NCI-H1048 (cell line): ENCODE measurements at regions not wholly inside any gene's neighbourhood (a gene's known extent, or its start where the extent isn't known, plus 50 kb on each side); places are given as distances from the start of the nearest gene placed in this dataset.

Experiments
- DNase-seq: peaks from one replicate; lab custom pipeline; 2025; lab: John Stamatoyannopoulos, UW

DNA sequence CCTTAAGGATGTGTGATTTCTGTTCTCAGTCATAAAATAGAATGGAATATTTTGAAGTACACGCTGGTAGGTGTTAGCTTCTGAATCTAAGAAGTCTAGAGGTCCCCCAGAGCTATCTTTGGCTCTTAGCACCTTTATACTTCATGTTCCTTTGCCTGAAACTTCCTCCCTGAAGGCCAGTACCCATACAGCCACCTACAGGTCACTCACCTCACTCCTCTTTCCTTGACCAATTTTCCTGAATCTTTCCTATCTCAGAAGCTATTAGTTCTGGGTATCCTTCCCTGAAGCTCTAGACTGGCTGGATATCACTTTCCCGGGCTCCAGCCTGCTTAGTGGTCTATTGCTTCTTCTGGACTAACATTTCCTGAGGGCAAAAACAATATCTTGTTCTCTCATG, 93.4 kb upstream of the EDNRB start:
- no peak for DNase-seq

DNA sequence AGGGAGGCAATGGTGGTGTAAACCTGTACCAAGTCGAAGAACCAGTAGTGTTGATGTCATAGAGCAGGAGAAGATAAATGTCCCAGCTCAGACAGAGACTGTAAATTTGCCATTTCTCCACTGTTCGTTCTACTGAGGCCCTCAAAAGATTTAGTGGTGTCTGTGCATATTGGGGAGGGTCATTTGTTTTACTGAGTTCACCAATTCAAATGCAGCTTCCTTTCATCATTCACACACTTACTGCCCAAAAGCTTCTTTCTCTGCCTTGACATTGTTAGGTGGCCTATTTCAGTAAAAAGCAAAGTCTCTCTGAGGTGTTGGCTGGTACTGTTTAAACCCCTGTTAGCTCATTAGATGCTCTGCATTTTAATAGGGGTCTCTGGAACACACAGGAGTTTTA, 86.2 kb upstream of the EDNRB start:
- no peak for DNase-seq

GRCh38 chr13:77999746-78000145, 81.1 kb upstream of the EDNRB start:
- no peak for DNase-seq

DNA sequence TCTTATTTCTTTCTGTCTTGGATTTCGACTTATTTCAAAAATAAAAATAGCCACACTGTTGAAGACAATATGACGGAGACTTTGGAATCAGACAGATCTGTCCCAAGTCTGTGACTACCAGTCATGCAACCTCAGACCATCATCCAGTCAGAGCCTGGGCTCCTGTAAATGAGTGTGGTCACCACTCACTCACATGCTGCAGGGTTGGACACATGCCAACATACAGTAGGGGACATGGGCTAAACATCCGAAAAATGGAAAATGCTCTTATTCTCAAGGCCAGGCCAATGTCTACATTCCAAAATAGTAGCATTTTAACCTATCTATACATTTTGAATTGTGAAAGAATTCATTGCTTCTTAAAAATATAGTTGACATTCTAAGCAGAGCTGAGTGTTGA, 75.5 kb upstream of the EDNRB start:
- no peak for DNase-seq

GRCh38 chr13:77991003-77991402, 72.4 kb upstream of the EDNRB start:
- no peak for DNase-seq

DNA sequence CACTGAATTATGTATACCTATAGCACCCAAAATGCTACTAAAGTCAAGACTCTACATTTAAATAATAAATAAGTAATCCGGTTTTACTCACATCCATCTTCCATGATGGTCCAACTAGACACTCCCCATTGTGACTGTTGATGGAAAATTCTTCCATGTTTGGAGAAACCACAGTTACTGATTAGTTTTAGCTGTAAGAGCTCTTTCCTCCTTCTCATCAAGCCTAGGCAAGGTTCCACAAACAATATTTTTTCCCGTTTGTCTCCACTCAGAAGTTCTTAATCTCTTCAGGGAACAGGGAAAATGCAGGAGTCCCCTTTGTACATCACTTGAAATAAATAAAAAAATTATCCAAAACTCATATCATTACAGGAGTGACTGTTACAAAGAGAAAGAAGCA, 70.7 kb upstream of the EDNRB start:
- DNase-seq, result no peak

- DNase-seq, result no peak
Measured at GRCh38 chr13:77988355-77988754, 69.7 kb upstream of the EDNRB start.

GRCh38 chr13:77986713-77987112, 68.1 kb upstream of the EDNRB start:
- DNase-seq, result no peak

GRCh38 chr13:77985866-77986636, 67.4 kb upstream of the EDNRB start:
- DNase-seq, result no peak

DNA sequence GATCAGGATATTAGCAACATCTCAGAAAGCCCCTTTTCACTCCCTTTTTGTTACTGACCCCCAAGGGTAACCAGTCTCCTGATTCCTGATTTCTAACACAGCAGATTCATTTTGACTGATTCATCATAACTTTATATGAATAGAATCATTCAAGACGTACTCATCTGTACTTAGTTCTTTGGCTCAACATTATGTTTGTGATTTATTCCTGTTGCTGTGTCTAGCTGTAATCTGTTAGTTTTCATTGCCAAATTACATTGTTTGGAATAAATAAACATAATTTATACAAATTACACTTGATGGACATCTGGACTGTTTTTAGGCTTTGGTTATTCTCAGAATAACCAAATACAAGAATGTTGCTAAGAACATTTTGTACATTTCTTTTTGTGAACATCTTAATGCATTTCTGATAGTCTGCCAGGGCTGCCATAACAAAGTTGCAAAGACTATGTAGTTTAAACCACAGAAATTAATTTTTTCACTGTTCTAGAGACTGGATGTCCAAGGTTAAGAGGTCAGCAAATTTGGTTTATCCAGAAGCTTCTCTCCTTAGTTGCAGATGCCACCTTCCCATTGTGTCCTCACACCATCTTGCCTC, 62.8 kb upstream of the EDNRB start:
- DNase-seq, result no peak

DNA sequence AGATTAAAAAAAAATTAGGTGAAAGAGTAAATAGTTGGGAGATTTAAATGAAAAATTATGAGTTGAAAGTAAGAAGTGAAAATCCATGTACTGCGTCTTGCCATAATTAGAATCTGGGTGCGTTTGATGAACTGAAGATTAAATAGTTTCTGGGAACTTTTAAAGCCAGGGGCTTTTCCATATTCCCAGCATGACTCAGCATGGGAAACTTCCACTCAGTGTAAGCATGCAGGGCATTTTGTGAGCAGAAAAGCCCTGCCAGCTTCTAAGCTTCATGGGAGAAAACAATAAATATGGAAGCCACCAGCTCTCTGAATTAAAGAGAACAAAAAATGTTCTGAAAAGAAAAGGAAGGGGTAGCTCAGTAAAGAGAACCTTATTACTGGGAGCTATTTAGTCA, 62.0 kb upstream of the EDNRB start:
- no peak for DNase-seq

DNA sequence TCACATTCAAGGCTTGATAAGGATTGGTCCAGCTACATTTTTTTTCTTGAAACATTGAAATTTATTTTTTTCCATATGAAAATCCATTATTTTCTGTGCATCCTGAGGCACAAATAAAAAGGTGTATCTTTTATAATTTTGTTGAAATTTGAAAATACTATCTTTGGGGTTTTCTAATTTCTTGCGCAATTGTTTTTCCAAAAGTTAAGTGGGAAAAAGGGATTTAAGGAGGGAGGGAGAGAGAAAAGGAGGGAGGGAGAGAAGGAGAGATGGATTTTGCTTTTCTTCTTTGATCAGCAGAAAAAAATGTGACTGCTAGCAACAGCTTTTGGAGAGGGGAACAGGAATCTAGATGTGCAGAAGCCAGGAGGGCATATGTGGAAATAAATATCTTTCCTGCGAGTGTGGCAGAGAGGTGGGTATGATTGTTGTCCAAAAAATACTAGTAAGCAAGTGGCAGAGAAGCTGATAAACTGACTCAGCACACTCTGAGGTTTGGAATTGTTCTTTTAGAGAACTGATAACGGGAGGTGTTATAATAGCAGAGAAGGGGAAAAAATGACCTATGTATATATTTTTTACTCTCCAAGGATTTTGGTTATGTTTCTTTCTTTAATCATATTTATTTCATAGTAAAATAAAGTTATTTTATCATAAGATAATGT, 61.2 kb upstream of the EDNRB start:
- DNase-seq, result no peak

DNA sequence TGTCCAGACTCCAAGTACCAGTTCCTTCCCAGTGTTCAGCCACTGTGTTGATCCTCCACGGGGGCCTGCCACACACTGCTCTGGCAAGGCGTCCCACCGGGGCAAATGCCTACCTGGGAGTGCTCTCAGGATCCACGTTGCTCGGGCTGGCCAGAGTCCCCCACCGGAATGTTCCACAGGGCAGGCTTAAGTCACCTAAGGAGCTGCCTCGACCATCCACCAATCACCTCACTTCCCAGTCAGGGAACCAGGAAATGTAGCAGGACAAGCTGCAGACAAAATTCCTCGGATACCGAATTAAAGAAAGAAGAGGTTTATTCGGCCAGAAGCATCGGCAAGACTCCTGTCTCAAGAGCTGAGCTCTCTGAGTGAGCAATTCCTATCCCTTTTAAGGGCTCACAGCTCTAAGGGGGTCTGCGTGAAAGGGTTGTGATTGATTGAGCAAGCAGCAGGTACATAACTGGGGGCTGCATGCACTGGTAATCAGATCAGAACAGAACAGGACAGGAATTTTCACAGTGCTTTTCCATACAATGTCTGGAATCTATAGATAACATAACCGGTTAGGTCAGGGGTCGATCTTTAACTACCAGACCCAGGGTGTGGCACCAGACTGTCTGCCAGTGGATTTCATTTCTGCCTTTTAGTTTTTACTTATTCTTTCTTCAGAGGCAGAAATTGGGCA, 56.9 kb upstream of the EDNRB start:
- DNase-seq, result no peak

DNA sequence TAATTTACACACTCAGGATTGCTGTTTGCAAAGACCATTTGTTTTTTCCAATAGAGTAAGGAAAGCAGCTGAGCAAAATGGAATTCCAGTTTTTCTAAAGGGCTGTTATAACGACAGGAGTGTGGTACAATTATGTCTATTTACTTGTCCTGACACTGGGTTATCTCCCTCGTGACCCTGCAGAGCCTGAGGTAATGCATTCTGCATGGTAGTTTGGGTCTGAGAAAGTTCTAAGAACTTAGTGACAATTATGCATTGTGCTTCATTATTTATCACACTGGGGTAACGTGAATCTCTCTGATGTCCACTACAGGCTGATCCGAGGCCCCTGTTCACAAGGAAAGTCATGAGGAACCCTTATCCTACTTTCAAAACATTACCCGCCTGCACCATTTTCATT, 50.7 kb upstream of the EDNRB start:
- DNase-seq, result no peak
